Hepatocyte (in vitro differentiated cells): ENCODE measurements at regions not wholly inside any gene's neighbourhood (a gene's known extent, or its start where the extent isn't known, plus 50 kb on each side); places are given as distances from the start of the nearest gene placed in this dataset.

Experiments
- DNase-seq: peaks from one replicate; pipeline ENCODE4 v3.0.0-alpha.2; 2016; ENCODE audit warnings: low spot score
- H2AFZ ChIP-seq: fragments of 200-600 bp; sonication (generic); 2 replicates; pipeline ENCODE4 v1.6.0; 2016; ENCODE audit warnings: antibody characterized with exemption, mild to moderate bottlenecking
- H3K27ac ChIP-seq: fragments of 200-600 bp; sonication (generic); 2 replicates; pipeline ENCODE4 v1.5.1; 2016; ENCODE audit warnings: mild to moderate bottlenecking
- H3K27me3 ChIP-seq: fragments of 200-600 bp; sonication (generic); 2 replicates; pipeline ENCODE4 v1.6.1; 2016
- H3K36me3 ChIP-seq: fragments of 200-600 bp; sonication (generic); replicated peaks from 2 replicates; pipeline ENCODE4 v1.5.1; 2016; ENCODE audit warnings: low read depth; ENCODE audit not compliant: insufficient read depth
- H3K4me1 ChIP-seq: fragments of 200-600 bp; sonication (generic); 2 replicates; pipeline ENCODE4 v1.5.1; 2016; ENCODE audit warnings: mild to moderate bottlenecking, moderate library complexity; ENCODE audit not compliant: insufficient read depth
- H3K4me2 ChIP-seq: fragments of 200-600 bp; sonication (generic); 2 replicates; pipeline ENCODE4 v1.6.0; 2016
- H3K4me3 ChIP-seq: fragments of 200-600 bp; sonication (generic); 2 replicates; pipeline ENCODE4 v1.5.1; 2016; ENCODE audit warnings: mild to moderate bottlenecking
- H3K79me2 ChIP-seq: fragments of 200-600 bp; sonication (generic); 2 replicates; pipeline ENCODE4 v1.6.0; 2017; ENCODE audit warnings: mild to moderate bottlenecking
- H3K9me2 ChIP-seq: fragments of 200-600 bp; sonication (generic); replicated peaks from 2 replicates; pipeline ENCODE4 v1.6.0; 2017; ENCODE audit warnings: mild to moderate bottlenecking; ENCODE audit not compliant: insufficient read depth
- H3K9me3 ChIP-seq: fragments of 200-600 bp; sonication (generic); 2 replicates; pipeline ENCODE4 v1.5.1; 2016; ENCODE audit warnings: low read depth, mild to moderate bottlenecking
- H4K20me1 ChIP-seq: fragments of 200-600 bp; sonication (generic); 2 replicates; pipeline ENCODE4 v1.6.0; 2016; ENCODE audit warnings: mild to moderate bottlenecking; ENCODE audit not compliant: insufficient read depth, poor library complexity, severe bottlenecking
- CTCF ChIP-seq: fragments of 200-600 bp; sonication (generic); IDR thresholded peaks from 2 replicates; pipeline ENCODE4 v1.5.1; 2016; ENCODE audit warnings: antibody characterized with exemption, mild to moderate bottlenecking; ENCODE audit not compliant: poor library complexity
- EZH2 ChIP-seq: fragments of 200-600 bp; sonication (generic); IDR thresholded peaks from 2 replicates; pipeline ENCODE4 v1.6.1; 2016; ENCODE audit warnings: antibody characterized with exemption, mild to moderate bottlenecking, borderline replicate concordance
- EZH2phosphoT487 ChIP-seq: fragments of 200-600 bp; sonication (generic); IDR thresholded peaks from one replicate; pipeline ENCODE4 v1.6.1; 2018; ENCODE audit warnings: antibody characterized with exemption, mild to moderate bottlenecking, low read depth, moderate library complexity; ENCODE audit not compliant: unreplicated experiment, severe bottlenecking
- WGBS: methylation state at CpG from one replicate; pipeline ENCODE4 v1.1.6; 2016; ENCODE audit warnings: low lambda C conversion rate; ENCODE audit errors: missing lambda C conversion rate; 5-methylcytosine and 5-hydroxymethylcytosine counted together

DNA sequence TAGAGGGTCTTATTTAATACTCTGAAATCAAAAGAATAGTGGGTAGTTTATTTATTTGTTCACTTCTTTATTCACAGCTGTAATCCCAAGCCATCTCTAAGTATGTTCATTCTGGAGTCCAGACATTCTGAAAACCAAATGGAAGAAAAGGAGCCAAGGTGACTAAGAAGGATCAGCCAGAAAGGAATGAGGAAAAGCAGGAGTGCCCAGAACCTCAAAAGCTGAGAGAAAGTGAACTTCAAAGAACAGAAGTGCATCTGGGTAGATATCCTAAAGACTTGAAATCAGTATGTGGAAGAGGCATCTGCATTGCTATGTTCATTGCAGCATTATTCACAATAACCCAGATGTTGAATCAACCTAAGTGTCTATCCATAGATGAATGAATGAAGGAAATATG, 94.8 kb downstream of the VIP start:
- TF ChIP-seq CTCF, result no peak
- TF ChIP-seq EZH2, result no peak
- TF ChIP-seq EZH2phosphoT487, result no peak
- Histone ChIP-seq H3K4me1 (no peaks in the 10 kb centered on the region), H2AFZ (no peak overlapping the region), H3K27me3 (no peaks in the 10 kb centered on the region), H3K4me3 (no peak overlapping the region), H3K36me3 (no peaks in the 10 kb centered on the region), H3K4me2 (no peak overlapping the region), H3K9me3 (no peaks in the 10 kb centered on the region), H3K9me2 (no peaks in the 10 kb centered on the region), H3K27ac (no peak overlapping the region), H3K79me2 (no peaks in the 10 kb centered on the region), H4K20me1 (no peaks in the 10 kb centered on the region)
- DNase-seq, result no peak

DNA sequence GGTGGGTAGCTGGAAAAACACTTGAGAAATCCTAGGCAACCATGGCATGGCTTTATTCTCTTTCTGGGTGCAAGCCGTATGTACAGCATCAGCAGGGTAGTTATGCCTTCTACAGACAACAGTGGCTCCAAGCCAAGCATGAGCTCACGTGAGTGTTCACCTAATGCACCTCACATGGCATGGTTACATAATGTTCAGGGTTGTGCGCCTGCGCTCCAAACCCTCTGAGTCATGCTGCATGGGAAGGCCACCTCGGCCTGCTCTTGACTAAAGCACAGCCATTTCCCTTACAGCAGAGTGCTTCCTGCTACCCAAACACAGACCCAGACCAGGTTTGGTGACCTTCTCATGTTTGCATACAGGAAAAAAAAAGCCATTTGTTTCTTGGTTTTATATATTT, 96.2 kb downstream of the VIP start:
- Histone ChIP-seq H3K4me2 (no peak overlapping the region), H3K4me3 (no peak overlapping the region), H3K4me1 (no peaks in the 10 kb centered on the region), H3K27me3 (no peaks in the 10 kb centered on the region), H3K36me3 (no peaks in the 10 kb centered on the region), H3K79me2 (no peaks in the 10 kb centered on the region), H4K20me1 (no peaks in the 10 kb centered on the region), H3K27ac (no peak overlapping the region), H3K9me2 (no peaks in the 10 kb centered on the region), H3K9me3 (no peaks in the 10 kb centered on the region), H2AFZ (no peak overlapping the region)
- DNase-seq, result no peak
- 89% methylated on average over 5 of the region's 5 CpGs for WGBS
- no peak for TF ChIP-seq EZH2
- no peak for TF ChIP-seq CTCF
- TF ChIP-seq EZH2phosphoT487, result no peak

GRCh38 chr6:152848919-152849318, 98.3 kb downstream of the VIP start:
- Histone ChIP-seq H3K4me3 (no peak overlapping the region), H3K4me1 (no peaks in the 10 kb centered on the region), H3K9me3 (no peaks in the 10 kb centered on the region), H2AFZ (no peak overlapping the region), H3K4me2 (no peak overlapping the region), H3K9me2 (no peaks in the 10 kb centered on the region), H3K27ac (no peak overlapping the region), H3K27me3 (no peaks in the 10 kb centered on the region), H4K20me1 (no peaks in the 10 kb centered on the region), H3K79me2 (no peaks in the 10 kb centered on the region), H3K36me3 (no peaks in the 10 kb centered on the region)
- TF ChIP-seq CTCF (no peak), EZH2phosphoT487 (no peak), EZH2 (no peak)
- WGBS, result 79% methylated on average over 3 of the region's 3 CpGs
- DNase-seq, result no peak

DNA sequence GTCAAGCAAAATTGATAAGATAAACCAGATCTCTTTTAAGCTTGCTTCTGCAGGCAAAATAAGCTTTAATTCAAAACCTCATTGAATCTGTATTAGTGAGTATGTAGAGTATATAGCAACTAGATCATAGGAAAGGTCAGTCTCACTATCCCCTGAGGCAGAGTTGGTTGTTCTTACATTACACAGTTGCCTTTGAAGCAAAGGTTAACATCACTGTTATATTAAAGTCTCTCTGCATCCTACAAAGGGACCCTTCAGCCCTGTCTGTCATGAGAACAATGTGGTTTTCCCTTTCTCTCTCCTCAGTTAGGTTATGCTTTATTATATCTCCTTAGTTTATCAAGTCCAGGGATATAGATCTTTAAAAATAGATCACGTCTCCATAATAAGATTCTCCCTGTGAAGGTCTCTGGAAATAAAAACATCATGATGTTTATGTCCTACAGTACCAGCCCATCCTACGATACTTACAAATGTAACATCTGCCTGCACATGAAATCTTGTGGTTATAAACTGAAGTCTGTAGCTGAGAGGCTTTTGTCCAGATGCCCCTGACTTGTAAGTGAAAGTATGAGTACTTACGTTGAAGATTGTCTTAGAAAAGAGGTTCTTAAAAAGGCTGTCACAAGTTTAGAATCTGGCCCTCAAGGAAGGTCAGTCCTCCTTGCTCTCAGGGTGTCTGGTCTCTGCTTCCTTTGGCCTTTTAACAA, 103.6 kb downstream of the VIP start:
- WGBS, result 87% methylated on average over 3 of the region's 3 CpGs
- Histone ChIP-seq H3K79me2 (no peaks in the 10 kb centered on the region), H3K27me3 (no peaks in the 10 kb centered on the region), H3K9me3 (no peaks in the 10 kb centered on the region), H3K4me1 (no peaks in the 10 kb centered on the region), H3K27ac (no peak overlapping the region), H3K4me2 (no peak overlapping the region), H3K36me3 (no peaks in the 10 kb centered on the region), H3K4me3 (no peak overlapping the region), H4K20me1 (no peaks in the 10 kb centered on the region), H3K9me2 (no peaks in the 10 kb centered on the region), H2AFZ (no peak overlapping the region)
- TF ChIP-seq CTCF (no peak), EZH2 (no peak)
- DNase-seq, result no peak
